ENCODE measurements at regions not wholly inside any gene's neighbourhood (a gene's known extent, or its start where the extent isn't known, plus 50 kb on each side); places are given as distances from the start of the nearest gene placed in this dataset.

DNA sequence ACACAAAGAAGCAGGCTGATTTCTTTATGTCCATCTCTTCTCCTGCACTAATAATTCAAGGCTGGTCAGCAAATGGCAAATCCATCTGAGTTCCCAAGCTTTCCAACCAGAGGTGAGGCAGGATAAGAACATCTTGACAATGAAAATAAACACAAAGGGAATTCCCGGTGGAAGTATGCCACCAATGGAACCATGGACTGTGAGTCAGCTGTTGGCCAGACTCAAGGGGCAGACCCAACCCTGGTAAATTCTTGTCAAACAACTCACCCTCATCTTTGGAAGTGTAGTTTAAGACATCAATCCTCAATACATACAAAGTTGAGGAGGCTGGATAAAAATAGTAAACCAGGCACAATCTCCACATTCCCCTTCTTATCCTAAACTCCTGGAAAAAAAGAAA lies 74.3 kb upstream of the CES5A start:
- no peak overlapping the region for H3K9ac ChIP-seq (ENCODE audit: control insufficient read depth, insufficient read depth, low read length)
- no peaks in the 10 kb centered on the region for H3K9me3 ChIP-seq (replicated peaks; ENCODE audit: control insufficient read depth, insufficient read depth, low read length)
- H3K79me2 ChIP-seq (ENCODE audit: control insufficient read depth, insufficient read depth, low read length) = no peaks in the 10 kb centered on the region
- H3K36me3 ChIP-seq (ENCODE audit: control insufficient read depth in 2 of 2, insufficient read depth in 2 of 2, low read length in 1 of 2) = no peaks in the 10 kb centered on the region
- DNase-seq (ENCODE audit: low read depth, low spot score) (no peak), FAIRE-seq (no peak), ATAC-seq (no peak)
- TF ChIP-seq, protein P1, sequence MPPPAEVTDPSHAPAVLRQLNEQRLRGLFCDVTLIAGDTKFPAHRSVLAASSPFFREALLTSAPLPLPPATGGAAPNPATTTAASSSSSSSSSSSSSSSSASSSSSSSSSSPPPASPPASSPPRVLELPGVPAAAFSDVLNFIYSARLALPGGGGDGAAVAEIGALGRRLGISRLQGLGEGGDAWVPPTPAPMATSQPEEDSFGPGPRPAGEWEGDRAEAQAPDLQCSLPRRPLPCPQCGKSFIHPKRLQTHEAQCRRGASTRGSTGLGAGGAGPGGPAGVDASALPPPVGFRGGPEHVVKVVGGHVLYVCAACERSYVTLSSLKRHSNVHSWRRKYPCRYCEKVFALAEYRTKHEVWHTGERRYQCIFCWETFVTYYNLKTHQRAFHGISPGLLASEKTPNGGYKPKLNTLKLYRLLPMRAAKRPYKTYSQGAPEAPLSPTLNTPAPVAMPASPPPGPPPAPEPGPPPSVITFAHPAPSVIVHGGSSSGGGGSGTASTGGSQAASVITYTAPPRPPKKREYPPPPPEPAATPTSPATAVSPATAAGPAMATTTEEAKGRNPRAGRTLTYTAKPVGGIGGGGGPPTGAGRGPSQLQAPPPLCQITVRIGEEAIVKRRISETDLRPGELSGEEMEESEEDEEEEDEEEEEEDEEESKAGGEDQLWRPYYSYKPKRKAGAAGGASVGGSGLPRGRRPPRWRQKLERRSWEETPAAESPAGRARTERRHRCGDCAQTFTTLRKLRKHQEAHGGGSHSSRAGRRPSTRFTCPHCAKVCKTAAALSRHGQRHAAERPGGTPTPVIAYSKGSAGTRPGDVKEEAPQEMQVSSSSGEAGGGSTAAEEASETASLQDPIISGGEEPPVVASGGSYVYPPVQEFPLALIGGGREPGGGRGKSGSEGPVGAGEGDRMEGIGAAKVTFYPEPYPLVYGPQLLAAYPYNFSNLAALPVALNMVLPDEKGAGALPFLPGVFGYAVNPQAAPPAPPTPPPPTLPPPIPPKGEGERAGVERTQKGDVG (CRISPR knock-in tag; IDR thresholded peaks at IDR 0.05) = no peak
- TF ChIP-seq EP300 (IDR thresholded peaks at IDR 0.05; ENCODE audit: borderline replicate concordance in 1 of 2, control insufficient read depth in 1 of 2, low read depth in 2 of 2, low read length in 2 of 2) (no peak), CBX3 (IDR thresholded peaks at IDR 0.05; ENCODE audit: borderline replicate concordance, low read depth) (no peak), EED (IDR thresholded peaks at IDR 0.05; ENCODE audit: low read depth) (no peak), NRF1 (conservative IDR thresholded peaks at IDR 0.05; ENCODE audit: low read depth, low read length) (no peak), POLR2A (IDR thresholded peaks at IDR 0.05; ENCODE audit: low read depth, low read length) (no peak), GABPA (IDR thresholded peaks at IDR 0.05; ENCODE audit: low read depth) (no peak), LARP7 (IDR thresholded peaks at IDR 0.05) (no peak), CREB1 (IDR thresholded peaks at IDR 0.05; ENCODE audit: low read depth) (no peak), ZSCAN29 (IDR thresholded peaks at IDR 0.05) (no peak), TARDBP (IDR thresholded peaks at IDR 0.05; ENCODE audit: borderline replicate concordance) (no peak)
- TF ChIP-seq, protein P2, sequence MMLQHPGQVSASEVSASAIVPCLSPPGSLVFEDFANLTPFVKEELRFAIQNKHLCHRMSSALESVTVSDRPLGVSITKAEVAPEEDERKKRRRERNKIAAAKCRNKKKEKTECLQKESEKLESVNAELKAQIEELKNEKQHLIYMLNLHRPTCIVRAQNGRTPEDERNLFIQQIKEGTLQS (IDR thresholded peaks at IDR 0.05; ENCODE audit: borderline replicate concordance, extremely low read depth, low read depth, low read length) = no peak
- TF ChIP-seq, protein P3, sequence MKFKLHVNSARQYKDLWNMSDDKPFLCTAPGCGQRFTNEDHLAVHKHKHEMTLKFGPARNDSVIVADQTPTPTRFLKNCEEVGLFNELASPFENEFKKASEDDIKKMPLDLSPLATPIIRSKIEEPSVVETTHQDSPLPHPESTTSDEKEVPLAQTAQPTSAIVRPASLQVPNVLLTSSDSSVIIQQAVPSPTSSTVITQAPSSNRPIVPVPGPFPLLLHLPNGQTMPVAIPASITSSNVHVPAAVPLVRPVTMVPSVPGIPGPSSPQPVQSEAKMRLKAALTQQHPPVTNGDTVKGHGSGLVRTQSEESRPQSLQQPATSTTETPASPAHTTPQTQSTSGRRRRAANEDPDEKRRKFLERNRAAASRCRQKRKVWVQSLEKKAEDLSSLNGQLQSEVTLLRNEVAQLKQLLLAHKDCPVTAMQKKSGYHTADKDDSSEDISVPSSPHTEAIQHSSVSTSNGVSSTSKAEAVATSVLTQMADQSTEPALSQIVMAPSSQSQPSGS (IDR thresholded peaks at IDR 0.05; ENCODE audit: low read length) = no peak
- RAD21 ChIA-PET (ENCODE audit: unreplicated experiment) = no interaction called here
- in situ Hi-C loops (cut with MboI) = loop anchor here (5.0 to 25.0 kb wide), 3 partner anchors 253 to 738 kb away; partner anchors contain the start of gene MT1X
- no peak overlapping the region for H3K27ac ChIP-seq (ENCODE audit: control insufficient read depth, insufficient read depth)
- no TSS peak for BruUV-seq (replicated peaks)
- intact Hi-C loops (cut with micrococcal nuclease; ENCODE audit: unreplicated experiment) = no loop called here
- SMC1A ChIA-PET (ENCODE audit: uncharacterized antibody, unreplicated experiment) = no interaction called here
- peaks cover 0 to 2% of the 10 kb centered on the region in 2 experiments; a peak in 2 of 4 replicates for H3K27me3 ChIP-seq (replicated peaks in 1 of 2; ENCODE audit: control insufficient read depth in 2 of 2, insufficient read depth in 2 of 2, low read length in 1 of 2)
- no peak overlapping the region for H2AFZ ChIP-seq (ENCODE audit: control insufficient read depth, low read depth, low read length)
- no peak overlapping the region for H3K4me2 ChIP-seq (ENCODE audit: control insufficient read depth, insufficient read depth)
- H4K20me1 ChIP-seq (ENCODE audit: control insufficient read depth, insufficient read depth) = no peaks in the 10 kb centered on the region
- POLR2A ChIA-PET = no interaction called here
- CTCF ChIA-PET = interaction anchor here (0.7 kb wide), 1 partner anchor 372 kb away, joined by 3 read pairs; no protein-coding TSS in a partner anchor
- H3K4me1 ChIP-seq (ENCODE audit: control insufficient read depth, insufficient read depth, low read length) = no peaks in the 10 kb centered on the region
- H3K4me3 ChIP-seq = no peak overlapping the region
- WGBS (ENCODE audit: insufficient coverage, insufficient replicate concordance, low lambda C conversion rate, missing lambda C conversion rate) = 6% methylated on average over 1 of the region's 1 CpG

Data from GM12878 (cell line).